COLO829 (cell line): ENCODE measurements at regions not wholly inside any gene's neighbourhood (a gene's known extent, or its start where the extent isn't known, plus 50 kb on each side); places are given as distances from the start of the nearest gene placed in this dataset.
"Not testable (repeated sequence)": the region's sequence is repeated elsewhere in the genome, so short reads cannot be mapped to it uniquely, and the experiment has no call there.

Experiments used
- DNase-seq: peaks from one replicate; pipeline ENCODE4 v3.0.0; 2012; ENCODE audit warnings: low spot score

DNA sequence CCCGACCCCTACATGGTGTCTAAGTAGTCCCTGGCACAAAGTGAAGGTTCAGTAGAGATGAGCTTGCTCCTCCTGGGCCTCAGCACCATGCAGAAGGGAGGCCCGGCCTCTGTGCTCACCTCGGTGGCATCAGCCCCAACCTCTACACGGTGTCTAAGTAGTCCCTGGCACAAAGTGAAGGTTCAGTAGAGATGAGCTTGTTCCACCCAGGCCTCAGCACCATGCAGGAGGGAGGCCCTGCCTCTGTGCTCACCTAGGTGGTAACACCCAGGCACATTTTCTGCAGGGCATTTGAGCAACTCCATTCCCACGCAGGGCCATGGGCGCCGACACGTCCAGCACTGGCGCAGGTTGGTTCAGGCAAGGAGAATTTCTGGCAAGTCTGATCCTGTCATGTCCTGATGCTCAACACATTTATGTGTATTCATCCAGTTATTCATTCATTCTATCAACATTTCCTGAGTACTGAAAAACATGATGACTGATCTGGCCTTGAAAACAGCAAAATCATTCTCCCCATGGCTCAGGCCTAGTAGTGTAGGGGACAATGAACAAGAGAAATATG is 408.2 kb upstream of the MYT1L start:
- DNase-seq = no peak

GRCh38 chr2:2738684-2739083 is 407.6 kb upstream of the MYT1L start:
- DNase-seq = no peak

DNA sequence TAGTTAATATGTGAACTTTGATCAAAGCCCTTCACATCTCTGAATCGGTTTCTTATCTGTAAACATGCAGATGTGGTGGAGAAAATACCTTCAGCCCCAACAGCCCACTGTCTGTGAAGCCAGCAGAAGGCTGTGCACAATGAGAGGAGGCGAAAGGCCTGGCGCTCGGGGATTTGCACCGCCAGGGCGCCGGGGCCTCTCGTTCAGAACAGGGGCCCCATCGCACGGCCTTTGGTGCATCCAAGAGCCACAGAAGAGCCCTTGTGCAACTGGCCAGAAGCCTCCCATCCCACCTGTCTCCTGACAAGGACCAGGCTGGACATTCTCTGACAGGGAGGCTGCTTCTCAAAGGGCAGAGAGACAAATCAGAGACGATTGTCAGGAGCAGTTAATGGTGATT is 407.2 kb upstream of the MYT1L start:
- no peak for DNase-seq

GRCh38 chr2:2735041-2735440 is 404.0 kb upstream of the MYT1L start:
- no peak for DNase-seq

DNA sequence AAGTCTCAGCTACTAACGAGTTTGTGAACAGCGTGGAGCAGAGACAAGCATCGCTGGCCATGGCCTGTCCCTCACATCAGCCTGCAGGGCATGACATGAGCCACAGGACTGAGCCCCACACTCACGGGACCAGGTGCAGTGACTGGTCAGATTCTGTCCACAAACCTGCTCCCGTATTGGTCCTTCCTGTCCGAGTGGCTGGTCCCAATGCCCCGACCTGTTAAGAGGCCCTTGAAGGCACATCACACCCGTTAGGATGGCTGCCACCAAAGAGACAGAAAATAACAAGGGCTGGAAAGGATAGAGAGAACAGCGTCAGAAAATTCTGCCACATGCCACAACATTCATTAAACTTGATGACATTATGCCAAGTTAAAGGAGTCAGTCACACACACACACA is 403.2 kb upstream of the MYT1L start:
- no peak for DNase-seq

GRCh38 chr2:2733818-2734217 is 402.7 kb upstream of the MYT1L start:
- DNase-seq = no peak

DNA sequence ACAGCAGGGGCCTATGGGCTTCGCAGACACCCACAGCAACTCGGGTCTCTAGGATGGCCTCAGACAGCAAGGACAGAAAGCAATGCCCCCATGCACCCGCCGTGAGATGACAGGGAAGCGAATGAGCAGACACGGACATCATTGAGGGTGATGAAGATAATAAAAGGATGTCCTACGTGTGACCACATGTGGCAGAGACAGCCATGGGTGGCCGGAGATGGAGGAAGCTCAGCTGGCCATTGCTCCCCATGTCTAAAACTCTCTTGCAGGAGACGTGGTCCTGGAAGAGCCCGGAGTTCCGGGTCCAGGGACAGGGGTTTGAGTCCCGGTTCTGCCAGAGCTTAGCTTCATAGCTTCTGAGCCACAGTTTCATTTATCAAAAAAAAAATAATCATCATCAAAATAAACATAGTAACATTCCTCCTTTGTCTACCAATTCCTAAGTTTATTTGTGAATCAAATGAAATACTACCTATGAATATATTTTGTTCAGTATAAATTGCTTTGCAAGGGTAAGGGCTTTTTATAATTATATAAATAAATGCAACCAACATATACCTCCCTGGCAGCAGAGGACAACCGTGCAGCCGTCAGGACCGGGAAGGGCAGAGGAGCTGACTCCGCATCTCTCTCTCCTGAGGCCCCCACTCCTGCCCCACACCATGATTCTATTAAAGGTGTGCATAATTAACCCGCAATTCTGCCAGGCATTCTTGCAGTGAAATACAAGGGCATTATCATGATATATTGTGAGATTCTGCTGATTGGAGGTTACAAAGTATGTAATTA is 401.4 kb upstream of the MYT1L start:
- no peak for DNase-seq

DNA sequence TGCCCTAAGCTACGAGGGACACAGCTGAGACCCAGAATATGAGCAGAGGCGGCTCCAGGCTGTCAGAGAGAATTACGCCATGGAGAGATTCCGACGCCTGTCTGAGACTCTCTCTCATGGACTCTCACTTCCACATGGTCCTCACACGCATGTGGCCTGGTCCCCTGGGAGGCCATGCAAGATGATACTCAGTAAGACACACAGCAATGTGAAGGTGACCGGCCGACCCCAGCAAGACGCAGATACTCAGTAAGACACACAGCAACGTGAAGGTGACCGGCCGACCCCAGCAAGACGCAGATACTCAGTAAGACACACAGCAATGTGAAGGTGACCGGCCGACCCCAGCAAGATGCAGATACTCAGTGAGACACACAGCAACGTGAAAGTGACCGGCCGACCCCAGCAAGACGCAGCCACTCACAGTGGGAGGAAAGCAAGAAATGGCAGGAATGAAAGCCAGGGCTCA is 400.8 kb upstream of the MYT1L start:
- no peak for DNase-seq

DNA sequence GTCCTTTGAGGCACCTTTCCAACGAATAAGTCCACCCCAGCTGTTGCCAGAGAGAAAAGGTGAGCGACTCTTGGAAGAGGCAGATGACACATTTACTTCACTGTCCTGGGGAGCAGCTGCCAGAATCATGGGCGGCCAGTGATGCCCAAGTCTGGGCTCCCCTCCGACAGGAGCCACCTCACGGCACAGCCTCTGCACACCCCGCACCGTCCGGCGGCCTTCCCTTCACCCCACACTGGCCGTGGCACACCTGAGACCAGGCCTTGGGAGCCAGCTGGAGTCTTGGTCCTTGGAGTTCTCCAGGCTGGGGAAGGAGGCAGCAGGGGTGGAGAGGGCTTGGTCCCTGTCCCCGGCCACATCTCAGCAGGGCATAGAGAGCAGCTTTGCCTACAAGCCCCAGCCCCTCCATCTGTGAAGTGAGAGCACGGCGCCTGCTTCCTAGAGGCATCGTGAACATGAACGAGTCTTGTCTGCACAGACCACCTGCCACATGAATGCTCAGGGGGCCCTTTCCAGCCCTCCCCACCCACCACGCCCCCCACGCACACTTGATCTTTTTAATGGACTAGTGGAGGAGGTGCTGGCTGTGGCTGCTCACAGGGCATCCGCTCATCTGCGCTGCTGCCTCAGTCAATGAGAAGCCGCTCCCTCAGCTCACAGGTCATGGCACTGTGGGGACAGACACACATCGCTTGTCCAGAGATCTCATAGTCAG is 400.2 kb upstream of the MYT1L start:
- DNase-seq = no peak

DNA sequence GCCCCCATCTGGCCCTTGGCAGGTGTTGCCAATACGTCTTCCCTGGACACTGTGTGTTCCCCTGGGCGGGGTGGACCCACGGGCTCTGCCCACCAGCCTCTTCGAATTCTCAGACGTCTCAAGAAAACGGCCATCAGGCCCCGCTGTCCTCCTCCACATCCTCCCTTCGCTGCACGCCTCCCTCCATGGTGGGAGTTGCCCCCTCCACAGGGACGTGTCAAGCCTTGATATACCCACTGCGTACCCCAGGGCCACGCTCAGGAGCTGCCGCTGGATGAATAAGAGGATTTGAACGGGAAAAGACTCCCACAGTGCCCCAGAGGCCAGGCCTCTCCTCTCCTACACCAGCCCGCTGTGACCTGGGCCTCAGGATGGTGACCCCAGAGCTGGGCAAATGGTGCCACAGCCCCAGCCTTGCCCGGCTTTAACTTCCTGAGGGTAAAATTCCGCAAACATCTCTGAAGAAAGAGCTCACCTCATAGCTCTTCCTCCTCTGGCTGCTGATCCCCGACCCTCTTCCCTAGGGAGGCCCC is 399.3 kb upstream of the MYT1L start:
- no peak for DNase-seq

DNA sequence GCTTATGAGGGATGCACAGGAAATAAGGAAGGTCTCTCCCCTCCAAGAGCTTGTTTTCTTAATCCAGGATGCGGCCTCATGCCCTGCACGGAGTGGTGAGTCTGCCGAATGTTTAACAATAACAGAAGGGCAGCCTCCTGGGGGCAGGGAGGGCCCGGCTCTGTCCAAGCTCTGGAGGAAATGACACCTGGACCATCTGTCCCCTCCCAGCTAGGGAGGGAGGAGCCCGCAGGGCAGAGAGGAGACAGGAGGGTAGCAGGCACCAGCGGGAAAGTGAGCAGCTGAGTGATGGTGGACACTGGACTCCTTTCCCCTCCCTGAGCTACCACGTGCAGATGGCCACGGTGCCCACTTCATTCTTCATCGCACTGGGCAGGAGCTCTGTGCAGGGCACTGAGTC is 398.2 kb upstream of the MYT1L start:
- DNase-seq = no peak

GRCh38 chr2:2728635-2729034 is 397.6 kb upstream of the MYT1L start:
- DNase-seq = no peak

- no peak for DNase-seq
Measured at GRCh38 chr2:2727876-2728511, 396.9 kb upstream of the MYT1L start.

DNA sequence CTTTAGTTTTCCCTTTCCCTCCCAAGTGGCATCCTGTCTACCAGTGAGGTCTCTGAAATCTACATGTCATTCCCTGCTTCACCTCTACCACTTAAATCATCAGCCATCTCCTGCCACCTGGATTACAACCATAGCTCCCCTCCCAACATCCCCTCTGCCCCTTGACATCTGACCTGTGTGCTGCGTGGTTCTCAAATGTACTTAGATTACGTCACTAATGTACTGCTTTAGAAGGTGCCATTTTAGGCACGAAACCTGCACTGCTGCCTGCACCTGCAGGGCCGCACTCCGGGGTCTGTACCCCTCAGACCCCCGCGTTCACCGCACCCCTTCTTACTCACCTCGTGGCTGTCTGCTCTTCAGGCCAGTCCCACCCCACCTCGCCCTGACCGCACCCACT is 395.1 kb upstream of the MYT1L start:
- DNase-seq = no peak

DNA sequence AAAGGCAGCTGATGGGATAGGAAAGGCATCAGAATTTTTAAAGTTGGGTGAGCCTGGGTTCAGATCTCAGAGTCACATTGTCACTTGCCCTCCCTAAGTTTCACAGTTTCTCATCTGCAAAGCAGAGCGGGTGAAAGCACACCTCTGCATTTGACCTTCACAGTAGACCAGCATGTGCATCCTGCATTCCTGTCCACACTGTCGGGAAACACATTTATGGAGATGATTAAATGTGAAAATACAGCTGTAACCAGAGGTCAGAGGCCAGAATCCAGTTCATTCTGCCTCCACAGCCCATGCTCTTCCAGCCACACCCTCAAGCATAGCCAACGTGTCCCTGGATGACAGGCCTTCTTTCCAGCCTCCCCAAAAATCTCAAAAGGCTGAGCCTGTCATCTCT is 392.0 kb upstream of the MYT1L start:
- DNase-seq = no peak

- no peak for DNase-seq
Measured at GRCh38 chr2:2721296-2721835, 390.3 kb upstream of the MYT1L start.

DNA sequence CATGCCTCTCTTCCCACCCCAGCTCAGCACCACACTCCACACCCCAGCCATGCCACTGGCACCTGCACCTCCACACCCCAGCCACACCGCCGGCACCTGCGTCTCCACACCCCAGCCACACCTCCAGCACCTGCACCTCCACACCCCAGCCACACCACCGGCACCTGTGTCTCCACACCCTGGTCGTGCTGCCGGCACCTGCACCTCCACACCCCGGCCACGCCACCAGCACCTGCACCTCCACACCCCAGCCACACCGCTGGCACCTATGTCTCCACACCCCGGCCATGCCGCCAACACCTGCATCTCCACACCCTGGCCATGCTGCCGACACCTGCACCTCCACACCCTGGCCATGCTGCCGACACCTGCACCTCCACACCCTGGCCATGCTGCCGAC is 389.7 kb upstream of the MYT1L start:
- DNase-seq = not testable (repeated sequence)

DNA sequence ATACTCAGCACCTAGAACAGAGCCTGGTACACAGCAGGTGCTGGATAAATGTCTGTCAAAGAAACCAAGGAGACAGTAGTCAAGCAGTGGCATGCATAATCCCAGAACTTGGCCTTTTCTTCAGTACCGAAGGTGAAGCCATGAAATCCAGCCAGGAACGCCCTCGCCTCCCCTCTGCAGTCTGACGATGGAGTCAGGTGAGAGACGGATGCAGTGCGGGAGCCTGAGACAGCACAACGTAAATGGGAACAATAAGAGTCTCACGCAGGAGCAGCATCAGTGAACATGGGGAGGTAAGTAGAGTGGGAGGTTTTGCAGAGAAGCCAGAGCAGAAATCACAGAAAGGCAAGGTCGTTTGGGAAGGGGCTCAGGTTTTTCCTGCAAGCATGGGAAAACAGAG is 389.3 kb upstream of the MYT1L start:
- DNase-seq = no peak

DNA sequence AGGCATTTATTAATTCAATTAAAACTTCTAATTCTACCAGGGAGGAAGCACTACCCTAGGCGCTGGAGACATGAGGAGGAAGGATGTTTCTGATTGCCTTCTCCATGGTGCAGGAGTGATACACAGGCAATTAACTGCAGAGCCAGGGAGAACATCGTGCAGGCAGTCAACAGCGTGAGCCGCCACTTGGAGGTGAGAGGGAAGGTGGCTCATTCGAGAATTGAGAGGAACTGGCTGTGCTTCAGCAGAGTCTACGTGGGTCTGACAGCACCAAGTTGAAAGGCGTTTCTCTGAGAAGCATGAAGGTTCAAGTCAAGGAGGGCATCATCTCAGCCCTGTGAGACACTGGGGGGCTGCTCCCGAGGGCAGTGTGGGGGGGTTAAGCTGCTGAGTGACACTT is 388.7 kb upstream of the MYT1L start:
- DNase-seq = no peak

DNA sequence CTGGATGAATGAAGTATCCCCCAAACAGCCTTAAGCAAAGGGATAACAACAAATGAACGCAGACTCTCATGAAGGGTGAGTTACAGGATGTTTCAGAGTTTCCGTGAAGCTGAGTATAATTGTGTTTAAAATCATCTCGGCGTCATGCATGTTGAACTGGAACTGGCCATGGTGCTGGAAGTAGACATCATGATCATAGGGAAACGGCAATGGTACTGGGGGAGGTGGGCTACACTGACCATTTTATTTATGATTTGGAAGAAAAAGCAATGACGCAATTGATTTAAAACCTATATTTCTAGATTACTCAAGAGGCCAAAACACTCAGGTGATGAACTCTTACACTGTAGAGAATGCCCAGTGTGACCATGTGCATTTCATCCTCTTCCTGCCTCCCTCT is 387.9 kb upstream of the MYT1L start:
- no peak for DNase-seq

DNA sequence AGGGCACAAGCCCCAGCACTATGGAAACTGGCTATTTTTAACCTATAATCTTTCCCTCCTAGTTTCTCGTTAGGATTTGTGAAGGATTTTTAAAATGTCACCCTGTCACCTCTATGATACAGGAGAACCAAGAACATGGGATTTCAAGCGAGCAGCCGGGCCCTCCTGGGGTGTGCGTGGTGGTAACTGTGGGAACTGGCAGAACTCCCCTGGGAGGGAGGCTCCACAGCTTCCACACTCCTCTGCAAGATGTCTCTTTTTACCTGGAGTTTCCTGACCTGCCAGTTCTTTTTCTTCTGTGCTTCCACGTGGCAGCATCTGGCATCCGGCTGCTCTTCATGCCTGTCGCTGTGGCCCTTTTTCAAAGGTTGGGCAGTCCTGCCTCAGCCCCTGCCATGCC is 386.3 kb upstream of the MYT1L start:
- no peak for DNase-seq

GRCh38 chr2:2716771-2717170 is 385.7 kb upstream of the MYT1L start:
- no peak for DNase-seq
